ENCODE measurements at regions not wholly inside any gene's neighbourhood (a gene's known extent, or its start where the extent isn't known, plus 50 kb on each side); places are given as distances from the start of the nearest gene placed in this dataset.

DNA sequence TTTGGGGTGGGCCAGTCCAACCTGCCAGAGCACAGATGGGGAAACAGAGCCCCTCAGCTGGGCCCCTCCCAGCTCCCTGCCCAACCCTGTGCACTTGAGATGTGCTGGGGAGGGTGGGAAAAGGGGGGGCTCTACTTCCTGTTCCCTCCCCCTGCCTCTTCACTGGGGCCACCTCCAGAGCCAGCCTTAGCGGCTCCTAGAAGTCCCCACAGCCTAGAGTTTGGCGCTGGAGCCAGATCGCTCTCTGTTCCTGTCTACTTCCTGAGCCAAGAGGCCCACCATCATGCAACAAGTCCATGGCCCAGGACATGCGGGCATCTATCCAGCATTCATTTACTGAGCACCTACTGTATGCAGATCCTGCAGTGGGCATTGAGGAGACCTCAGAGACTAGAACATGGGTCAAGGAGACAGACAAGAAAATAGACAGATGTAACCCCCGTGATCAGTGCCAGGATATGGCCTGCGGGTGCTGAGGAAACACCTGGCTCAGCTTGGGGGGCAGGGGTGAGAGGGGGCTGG is 144.1 kb downstream of the SYF2 start:
- no peaks in the 10 kb centered on the region for H3K79me2 ChIP-seq (ENCODE audit: control insufficient read depth, insufficient read depth, low read length)
- H3K9me3 ChIP-seq (ENCODE audit: control extremely low read depth in 1 of 3, control insufficient read depth in 2 of 3, insufficient read depth in 1 of 3, low read length in 2 of 3): no peaks in the 10 kb centered on the region
- H3K27me3 Mint-ChIP-seq: no peaks in the 10 kb centered on the region
- POLR2A ChIA-PET: no interaction called here
- no peak overlapping the region for H3K9ac ChIP-seq (ENCODE audit: low read length)
- no peak overlapping the region for H2AFZ ChIP-seq (ENCODE audit: insufficient read depth, low read depth, low read length, poor library complexity, severe bottlenecking)
- 26% methylated on average over 6 of the region's 6 CpGs for whole genome bisulfite sequencing (ENCODE audit: insufficient coverage)
- no peaks in the 10 kb centered on the region for H4K20me1 ChIP-seq (ENCODE audit: control insufficient read depth, insufficient read depth, low read length, poor library complexity, severe bottlenecking)
- TF ChIP-seq CTCF (IDR thresholded peaks at IDR 0.05) (no peak), EZH2 (IDR thresholded peaks at IDR 0.05; ENCODE audit: borderline replicate concordance, insufficient read depth, low read depth, low read length, poor library complexity, severe bottlenecking) (no peak)
- H3K4me3 ChIP-seq (ENCODE audit: control extremely low read depth in 1 of 5, extremely low read depth in 1 of 5, insufficient read depth in 1 of 5, low read depth in 2 of 5, low read length in 4 of 5): no peak overlapping the region
- no peak overlapping the region for H3K4me3 Mint-ChIP-seq
- no peaks in the 10 kb centered on the region for H3K9me3 Mint-ChIP-seq (ENCODE audit: insufficient read depth)
- no peak overlapping the region for H3K27ac Mint-ChIP-seq
- H3K4me1 Mint-ChIP-seq: no peaks in the 10 kb centered on the region
- no peak for DNase-seq
- no peak for ATAC-seq (ENCODE audit: low read depth)
- H3K27me3 ChIP-seq (replicated peaks in 1 of 4; ENCODE audit: control extremely low read depth in 1 of 4, control insufficient read depth in 3 of 4, insufficient read depth in 4 of 4, low read length in 3 of 4): peaks cover 0 to 3% (median 0%) of the 10 kb centered on the region in 4 experiments
- CTCF ChIA-PET: interaction anchor here (0.7 to 1.0 kb wide), 2 partner anchors 13 to 241 kb away, joined by 3 to 5 read pairs; no protein-coding TSS in a partner anchor
- peaks cover 0 to 3% of the 10 kb centered on the region in 2 donors for H3K4me1 ChIP-seq (ENCODE audit: control insufficient read depth in 2 of 2, insufficient read depth in 2 of 2, low read length in 2 of 2)
- H3K27ac ChIP-seq (ENCODE audit: low read length in 2 of 2): no peak overlapping the region
- H3K4me2 ChIP-seq (replicated peaks; ENCODE audit: low read depth, low read length, poor library complexity, severe bottlenecking): no peak overlapping the region
- intact Hi-C loops (cut with micrococcal nuclease): no loop called here
- H3K36me3 ChIP-seq (replicated peaks in 1 of 2; ENCODE audit: control extremely low read depth in 1 of 2, control insufficient read depth in 1 of 2, extremely low read depth in 1 of 2, insufficient read depth in 2 of 2, low read length in 1 of 2): no peaks in the 10 kb centered on the region

- Mint-ChIP-seq H3K4me3 (no peak overlapping the region), H3K27me3 (no peaks in the 10 kb centered on the region), H3K9me3 (ENCODE audit: insufficient read depth) (no peaks in the 10 kb centered on the region), H3K4me1 (no peaks in the 10 kb centered on the region), H3K27ac (no peak overlapping the region)
- Histone ChIP-seq H3K9me3 (ENCODE audit: control extremely low read depth in 1 of 3, control insufficient read depth in 2 of 3, insufficient read depth in 1 of 3, low read length in 2 of 3) (no peaks in the 10 kb centered on the region), H3K4me3 (ENCODE audit: control extremely low read depth in 1 of 5, extremely low read depth in 1 of 5, insufficient read depth in 1 of 5, low read depth in 2 of 5, low read length in 4 of 5) (no peak overlapping the region), H3K4me1 (ENCODE audit: control insufficient read depth in 2 of 2, insufficient read depth in 2 of 2, low read length in 2 of 2) (peaks cover 0 to 3% of the 10 kb centered on the region in 2 donors), H3K27ac (ENCODE audit: low read length in 2 of 2) (no peak overlapping the region), H3K27me3 (replicated peaks in 1 of 4; ENCODE audit: control extremely low read depth in 1 of 4, control insufficient read depth in 3 of 4, insufficient read depth in 4 of 4, low read length in 3 of 4) (peaks cover 0 to 3% (median 0%) of the 10 kb centered on the region in 4 experiments), H3K79me2 (ENCODE audit: control insufficient read depth, insufficient read depth, low read length) (no peaks in the 10 kb centered on the region), H4K20me1 (ENCODE audit: control insufficient read depth, insufficient read depth, low read length, poor library complexity, severe bottlenecking) (no peaks in the 10 kb centered on the region), H3K4me2 (replicated peaks; ENCODE audit: low read depth, low read length, poor library complexity, severe bottlenecking) (no peak overlapping the region), H3K36me3 (replicated peaks in 1 of 2; ENCODE audit: control extremely low read depth in 1 of 2, control insufficient read depth in 1 of 2, extremely low read depth in 1 of 2, insufficient read depth in 2 of 2, low read length in 1 of 2) (no peaks in the 10 kb centered on the region), H3K9ac (ENCODE audit: low read length) (no peak overlapping the region), H2AFZ (ENCODE audit: insufficient read depth, low read depth, low read length, poor library complexity, severe bottlenecking) (no peak overlapping the region)
- 58% methylated on average over 1 of the region's 3 CpGs for WGBS (ENCODE audit: insufficient coverage)
- DNase-seq: no peak
- intact Hi-C loops (cut with micrococcal nuclease): no loop called here
- ChIA-PET CTCF (interaction anchor here (1.0 kb wide), 1 partner anchor 116 kb away, joined by 3 read pairs; no protein-coding TSS in a partner anchor), POLR2A (interaction anchor here (1.1 kb wide), 1 partner anchor 9 kb away, joined by 4 read pairs; no protein-coding TSS in a partner anchor)
- ATAC-seq (ENCODE audit: low read depth): no peak
- TF ChIP-seq CTCF (IDR thresholded peaks at IDR 0.05): no peak
- TF ChIP-seq EZH2 (IDR thresholded peaks at IDR 0.05; ENCODE audit: borderline replicate concordance, insufficient read depth, low read depth, low read length, poor library complexity, severe bottlenecking): no peak
Observed at GRCh38 chr1:25086518-25087079, 145.7 kb downstream of the SYF2 start.
